ENCODE measurements at regions not wholly inside any gene's neighbourhood (a gene's known extent, or its start where the extent isn't known, plus 50 kb on each side); places are given as distances from the start of the nearest gene placed in this dataset.

DNA sequence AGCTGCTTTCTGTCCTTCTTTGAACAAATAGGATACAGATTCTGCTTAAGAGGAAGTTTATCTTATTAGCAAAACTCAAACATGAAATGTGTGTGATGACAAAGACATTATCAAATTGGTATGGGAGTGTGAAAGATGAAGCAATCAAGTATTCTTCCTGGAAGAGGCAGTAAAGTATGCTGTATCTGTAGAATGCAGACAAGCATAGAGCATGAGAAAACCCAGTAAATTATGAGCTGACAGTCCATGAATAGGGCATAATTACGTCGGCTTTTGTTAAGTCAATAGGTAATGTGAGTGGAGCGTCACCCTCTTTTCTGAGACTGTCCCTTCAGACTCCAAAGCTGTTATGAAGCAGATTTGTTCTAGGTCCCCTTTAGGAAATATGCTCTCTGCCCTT is 458.6 kb upstream of the NWD2 start:
- TF ChIP-seq CHD1 (IDR thresholded peaks at IDR 0.05; ENCODE audit: low read length) (no peak), U2AF1 (optimal IDR thresholded peaks at IDR 0.05; ENCODE audit: low read depth, low read length) (no peak), POLR2B (IDR thresholded peaks at IDR 0.05; ENCODE audit: low read depth, partially characterized antibody) (no peak), POLR2G (IDR thresholded peaks at IDR 0.05; ENCODE audit: low read depth, low read length) (no peak), SUPT5H (IDR thresholded peaks at IDR 0.05) (no peak), SREBF2 (CRISPR knock-in tag; IDR thresholded peaks at IDR 0.05) (no peak), ZZZ3 (IDR thresholded peaks at IDR 0.05) (no peak), POLR2AphosphoS5 (IDR thresholded peaks at IDR 0.05; ENCODE audit: control insufficient read depth, insufficient read depth, low read depth, low read length) (no peak), NR2C1 (IDR thresholded peaks at IDR 0.05) (no peak), NR2C1 (tag; IDR thresholded peaks at IDR 0.05) (no peak), EZH2 (IDR thresholded peaks at IDR 0.05; ENCODE audit: borderline replicate concordance, low read depth, low read length) (no peak), ZFP36 (IDR thresholded peaks at IDR 0.05; ENCODE audit: low read depth, low read length, partially characterized antibody) (peak; percentile 84)
- TF ChIP-seq, protein P1, sequence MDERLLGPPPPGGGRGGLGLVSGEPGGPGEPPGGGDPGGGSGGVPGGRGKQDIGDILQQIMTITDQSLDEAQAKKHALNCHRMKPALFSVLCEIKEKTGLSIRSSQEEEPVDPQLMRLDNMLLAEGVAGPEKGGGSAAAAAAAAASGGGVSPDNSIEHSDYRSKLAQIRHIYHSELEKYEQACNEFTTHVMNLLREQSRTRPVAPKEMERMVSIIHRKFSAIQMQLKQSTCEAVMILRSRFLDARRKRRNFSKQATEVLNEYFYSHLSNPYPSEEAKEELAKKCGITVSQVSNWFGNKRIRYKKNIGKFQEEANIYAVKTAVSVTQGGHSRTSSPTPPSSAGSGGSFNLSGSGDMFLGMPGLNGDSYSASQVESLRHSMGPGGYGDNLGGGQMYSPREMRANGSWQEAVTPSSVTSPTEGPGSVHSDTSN (CRISPR knock-in tag; IDR thresholded peaks at IDR 0.05; ENCODE audit: low read depth), result no peak
- TF ChIP-seq, protein P1 (tag; conservative IDR thresholded peaks at IDR 0.05; ENCODE audit: low read depth), result peak; percentile 72
- TF ChIP-seq, protein P2, sequence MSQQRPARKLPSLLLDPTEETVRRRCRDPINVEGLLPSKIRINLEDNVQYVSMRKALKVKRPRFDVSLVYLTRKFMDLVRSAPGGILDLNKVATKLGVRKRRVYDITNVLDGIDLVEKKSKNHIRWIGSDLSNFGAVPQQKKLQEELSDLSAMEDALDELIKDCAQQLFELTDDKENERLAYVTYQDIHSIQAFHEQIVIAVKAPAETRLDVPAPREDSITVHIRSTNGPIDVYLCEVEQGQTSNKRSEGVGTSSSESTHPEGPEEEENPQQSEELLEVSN (IDR thresholded peaks at IDR 0.05; ENCODE audit: borderline replicate concordance in 1 of 2, extremely low read depth in 1 of 2, insufficient read depth in 1 of 2, insufficient read length in 1 of 2, low read depth in 1 of 2, low read length in 1 of 2, poor library complexity in 1 of 2, severe bottlenecking in 1 of 2), result no peak
